Hepatocyte (in vitro differentiated cells): ENCODE measurements at regions not wholly inside any gene's neighbourhood (a gene's known extent, or its start where the extent isn't known, plus 50 kb on each side); places are given as distances from the start of the nearest gene placed in this dataset.

Experiments used
- EZH2phosphoT487 ChIP-seq: fragments of 200-600 bp; sonication (generic); IDR thresholded peaks from one replicate; pipeline ENCODE4 v1.6.1; 2018; ENCODE audit warnings: antibody characterized with exemption, mild to moderate bottlenecking, low read depth, moderate library complexity; ENCODE audit not compliant: unreplicated experiment, severe bottlenecking
- TF ChIP-seq, protein P1 (sequence below): fragments of 200-600 bp; sonication (generic); IDR thresholded peaks from 2 replicates; pipeline ENCODE4 v1.5.1; 2016; ENCODE audit warnings: antibody characterized with exemption, mild to moderate bottlenecking; ENCODE audit not compliant: poor library complexity

DNA sequence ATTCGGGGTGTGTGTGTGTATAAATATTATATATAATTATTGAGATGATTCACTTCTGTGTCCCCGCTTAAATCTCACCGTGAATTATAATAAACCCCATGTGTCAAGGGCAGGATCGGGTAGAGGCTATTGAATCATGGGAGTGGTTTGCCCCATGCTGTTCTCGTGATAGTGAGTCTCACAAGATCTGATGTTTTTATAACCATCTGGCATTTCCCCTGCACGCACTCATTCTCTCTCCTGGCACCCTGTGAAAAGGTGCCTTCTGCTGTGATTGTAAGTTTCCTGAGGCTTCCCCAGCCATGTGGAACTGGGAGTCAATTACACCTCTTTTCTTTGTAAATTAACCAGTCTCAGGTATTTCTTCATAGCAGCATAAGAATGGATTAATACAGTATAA lies 851.4 kb upstream of the AGA start:
- TF ChIP-seq EZH2phosphoT487, result no peak
- TF ChIP-seq, protein P1, sequence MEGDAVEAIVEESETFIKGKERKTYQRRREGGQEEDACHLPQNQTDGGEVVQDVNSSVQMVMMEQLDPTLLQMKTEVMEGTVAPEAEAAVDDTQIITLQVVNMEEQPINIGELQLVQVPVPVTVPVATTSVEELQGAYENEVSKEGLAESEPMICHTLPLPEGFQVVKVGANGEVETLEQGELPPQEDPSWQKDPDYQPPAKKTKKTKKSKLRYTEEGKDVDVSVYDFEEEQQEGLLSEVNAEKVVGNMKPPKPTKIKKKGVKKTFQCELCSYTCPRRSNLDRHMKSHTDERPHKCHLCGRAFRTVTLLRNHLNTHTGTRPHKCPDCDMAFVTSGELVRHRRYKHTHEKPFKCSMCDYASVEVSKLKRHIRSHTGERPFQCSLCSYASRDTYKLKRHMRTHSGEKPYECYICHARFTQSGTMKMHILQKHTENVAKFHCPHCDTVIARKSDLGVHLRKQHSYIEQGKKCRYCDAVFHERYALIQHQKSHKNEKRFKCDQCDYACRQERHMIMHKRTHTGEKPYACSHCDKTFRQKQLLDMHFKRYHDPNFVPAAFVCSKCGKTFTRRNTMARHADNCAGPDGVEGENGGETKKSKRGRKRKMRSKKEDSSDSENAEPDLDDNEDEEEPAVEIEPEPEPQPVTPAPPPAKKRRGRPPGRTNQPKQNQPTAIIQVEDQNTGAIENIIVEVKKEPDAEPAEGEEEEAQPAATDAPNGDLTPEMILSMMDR, result no peak
